ENCODE measurements at regions not wholly inside any gene's neighbourhood (a gene's known extent, or its start where the extent isn't known, plus 50 kb on each side); places are given as distances from the start of the nearest gene placed in this dataset.

GRCh38 chr14:48672506-48672905, 913.7 kb downstream of the RPS29 start:
- TF ChIP-seq L3MBTL2 (conservative IDR thresholded peaks at IDR 0.05) (no peak), ARNT (IDR thresholded peaks at IDR 0.05) (no peak), FOXM1 (IDR thresholded peaks at IDR 0.05; ENCODE audit: borderline replicate concordance) (no peak), ZNF384 (IDR thresholded peaks at IDR 0.05) (no peak), ELF4 (IDR thresholded peaks at IDR 0.05) (no peak), SUZ12 (IDR thresholded peaks at IDR 0.05) (no peak), LEF1 (IDR thresholded peaks at IDR 0.05; ENCODE audit: borderline replicate concordance) (no peak), PKNOX1 (IDR thresholded peaks at IDR 0.05) (no peak), HDGF (IDR thresholded peaks at IDR 0.05; ENCODE audit: borderline replicate concordance) (no peak), CTBP1 (IDR thresholded peaks at IDR 0.05; ENCODE audit: borderline replicate concordance) (no peak), TARDBP (IDR thresholded peaks at IDR 0.05) (no peak), NFRKB (IDR thresholded peaks at IDR 0.05) (no peak), FOXK2 (IDR thresholded peaks at IDR 0.05) (no peak), FOXA1 (IDR thresholded peaks at IDR 0.05) (no peak), SP1 (IDR thresholded peaks at IDR 0.05) (no peak), BHLHE40 (IDR thresholded peaks at IDR 0.05; ENCODE audit: borderline replicate concordance) (no peak)
- ChIA-PET CTCF (no interaction called here), POLR2A (no interaction called here)
- no peak for DNase-seq (ENCODE audit: extremely low spot score)

GRCh38 chr14:48670939-48671338, 915.2 kb downstream of the RPS29 start:
- CTCF ChIA-PET = no interaction called here
- no peak for DNase-seq (ENCODE audit: extremely low spot score)
- TF ChIP-seq SP1 (IDR thresholded peaks at IDR 0.05) = no peak
- no peak for TF ChIP-seq PKNOX1 (IDR thresholded peaks at IDR 0.05)
- no peak for TF ChIP-seq CTBP1 (IDR thresholded peaks at IDR 0.05; ENCODE audit: borderline replicate concordance)
- TF ChIP-seq ELF4 (IDR thresholded peaks at IDR 0.05) = no peak
- no peak for TF ChIP-seq L3MBTL2 (conservative IDR thresholded peaks at IDR 0.05)
- no peak for TF ChIP-seq HDGF (IDR thresholded peaks at IDR 0.05; ENCODE audit: borderline replicate concordance)
- TF ChIP-seq ZNF384 (IDR thresholded peaks at IDR 0.05) = no peak
- no peak for TF ChIP-seq SUZ12 (IDR thresholded peaks at IDR 0.05)
- TF ChIP-seq LEF1 (IDR thresholded peaks at IDR 0.05; ENCODE audit: borderline replicate concordance) = no peak
- no peak for TF ChIP-seq FOXM1 (IDR thresholded peaks at IDR 0.05; ENCODE audit: borderline replicate concordance)
- TF ChIP-seq ARNT (IDR thresholded peaks at IDR 0.05) = no peak
- no peak for TF ChIP-seq TARDBP (IDR thresholded peaks at IDR 0.05)
- TF ChIP-seq FOXK2 (IDR thresholded peaks at IDR 0.05) = no peak
- TF ChIP-seq FOXA1 (IDR thresholded peaks at IDR 0.05) = no peak
- no peak for TF ChIP-seq NFRKB (IDR thresholded peaks at IDR 0.05)
- TF ChIP-seq BHLHE40 (IDR thresholded peaks at IDR 0.05; ENCODE audit: borderline replicate concordance) = no peak
- POLR2A ChIA-PET = no interaction called here

GRCh38 chr14:48665077-48665784, 920.9 kb downstream of the RPS29 start:
- DNase-seq (ENCODE audit: extremely low spot score) = no peak
- ChIA-PET CTCF (no interaction called here), POLR2A (no interaction called here)
- no peak for TF ChIP-seq ELF4 (IDR thresholded peaks at IDR 0.05)
- no peak for TF ChIP-seq FOXM1 (IDR thresholded peaks at IDR 0.05; ENCODE audit: borderline replicate concordance)
- TF ChIP-seq PKNOX1 (IDR thresholded peaks at IDR 0.05) = no peak
- TF ChIP-seq CTBP1 (IDR thresholded peaks at IDR 0.05; ENCODE audit: borderline replicate concordance) = no peak
- no peak for TF ChIP-seq BHLHE40 (IDR thresholded peaks at IDR 0.05; ENCODE audit: borderline replicate concordance)
- TF ChIP-seq ARNT (IDR thresholded peaks at IDR 0.05) = no peak
- no peak for TF ChIP-seq L3MBTL2 (conservative IDR thresholded peaks at IDR 0.05)
- TF ChIP-seq FOXA1 (IDR thresholded peaks at IDR 0.05) = no peak
- TF ChIP-seq SP1 (IDR thresholded peaks at IDR 0.05) = no peak
- TF ChIP-seq HDGF (IDR thresholded peaks at IDR 0.05; ENCODE audit: borderline replicate concordance) = no peak
- no peak for TF ChIP-seq SUZ12 (IDR thresholded peaks at IDR 0.05)
- TF ChIP-seq NFRKB (IDR thresholded peaks at IDR 0.05) = no peak
- no peak for TF ChIP-seq FOXK2 (IDR thresholded peaks at IDR 0.05)
- TF ChIP-seq TARDBP (IDR thresholded peaks at IDR 0.05) = no peak
- no peak for TF ChIP-seq LEF1 (IDR thresholded peaks at IDR 0.05; ENCODE audit: borderline replicate concordance)
- TF ChIP-seq ZNF384 (IDR thresholded peaks at IDR 0.05) = no peak

- DNase-seq (ENCODE audit: extremely low spot score) = no peak
- POLR2A ChIA-PET = no interaction called here
Measured at GRCh38 chr14:48643241-48643640, 942.9 kb downstream of the RPS29 start.

More at GRCh38 chr14:48643241-48643640, 942.9 kb downstream of the RPS29 start:
- CTCF ChIA-PET = interaction anchor here (0.6 kb wide), 1 partner anchor 481 kb away, joined by 8 read pairs; no protein-coding TSS in a partner anchor
- TF ChIP-seq ARNT (IDR thresholded peaks at IDR 0.05) = no peak
- TF ChIP-seq LEF1 (IDR thresholded peaks at IDR 0.05; ENCODE audit: borderline replicate concordance) = no peak
- no peak for TF ChIP-seq L3MBTL2 (conservative IDR thresholded peaks at IDR 0.05)
- no peak for TF ChIP-seq SP1 (IDR thresholded peaks at IDR 0.05)
- TF ChIP-seq ELF4 (IDR thresholded peaks at IDR 0.05) = no peak
- TF ChIP-seq BHLHE40 (IDR thresholded peaks at IDR 0.05; ENCODE audit: borderline replicate concordance) = no peak
- TF ChIP-seq FOXK2 (IDR thresholded peaks at IDR 0.05) = no peak
- TF ChIP-seq NFRKB (IDR thresholded peaks at IDR 0.05) = no peak
- no peak for TF ChIP-seq TARDBP (IDR thresholded peaks at IDR 0.05)
- no peak for TF ChIP-seq HDGF (IDR thresholded peaks at IDR 0.05; ENCODE audit: borderline replicate concordance)
- TF ChIP-seq ZNF384 (IDR thresholded peaks at IDR 0.05) = no peak
- TF ChIP-seq FOXA1 (IDR thresholded peaks at IDR 0.05) = no peak
- TF ChIP-seq FOXM1 (IDR thresholded peaks at IDR 0.05; ENCODE audit: borderline replicate concordance) = no peak
- no peak for TF ChIP-seq SUZ12 (IDR thresholded peaks at IDR 0.05)
- TF ChIP-seq PKNOX1 (IDR thresholded peaks at IDR 0.05) = no peak
- TF ChIP-seq CTBP1 (IDR thresholded peaks at IDR 0.05; ENCODE audit: borderline replicate concordance) = no peak

Measured in HEK293T (cell line).